HEK293 (cell line): ENCODE measurements at regions not wholly inside any gene's neighbourhood (a gene's known extent, or its start where the extent isn't known, plus 50 kb on each side); places are given as distances from the start of the nearest gene placed in this dataset.

Experiments
- CTCF ChIA-PET: fragments of 350-600 bp; formaldehyde crosslinking; extraction: SDS; loops from one replicate; lab custom pipeline; 2021; ENCODE audit warnings: antibody characterized with exemption; lab: Yijun Ruan, JAX
- POLR2A ChIA-PET: fragments of 300-600 bp; formaldehyde crosslinking; extraction: SDS; loops from one replicate; lab custom pipeline; 2020; ENCODE audit warnings: antibody characterized with exemption, inconsistent platforms; lab: Yijun Ruan, JAX
- H3K27ac ChIP-seq: fragments of 200-500 bp; sonication (Bioruptor generic); 2 replicates; pipeline ENCODE4 v1.5.1; 2014; ENCODE audit warnings: low read depth, low read length, control low read depth, inconsistent platforms; ENCODE audit errors: extremely low read depth
- H3K36me3 ChIP-seq, 2 experiments: fragments of 200-500 bp in 1 of 2; sonication (Bioruptor generic) in 1 of 2; 1 replicate in 1 of 2; 2 replicates in 1 of 2; pipeline ENCODE4 v1.5.1; 2014 to 2017; ENCODE audit warnings: inconsistent platforms in 2 of 2, low read length in 2 of 2; ENCODE audit not compliant: control insufficient read depth in 2 of 2, insufficient read depth in 1 of 2
- H3K4me1 ChIP-seq: fragments of 200-500 bp; sonication (Bioruptor generic); 2 replicates; pipeline ENCODE4 v1.5.1; 2014; ENCODE audit warnings: mild to moderate bottlenecking, low read length, inconsistent platforms; ENCODE audit not compliant: control insufficient read depth, insufficient read depth
- H3K4me3 ChIP-seq: 2 replicates; pipeline ENCODE4 v1.5.1; 2011; ENCODE audit warnings: low read depth, mild to moderate bottlenecking, control low read depth, low read length, moderate library complexity
- H3K9me3 ChIP-seq: fragments of 200-500 bp; sonication (Bioruptor generic); 2 replicates; pipeline ENCODE4 v1.5.1; 2014; ENCODE audit warnings: low read depth, low read length, inconsistent platforms; ENCODE audit not compliant: control insufficient read depth, insufficient read depth
- BCL11A ChIP-seq: fragments of 450-650 bp; formaldehyde crosslinking; IDR thresholded peaks from 2 replicates; pipeline ENCODE4 v1.5.1; 2016; ENCODE audit warnings: low read depth, missing biosample characterization, missing genetic modification characterization
- ELK4 ChIP-seq: IDR thresholded peaks from 2 replicates; pipeline ENCODE4 v1.6.1; 2011; ENCODE audit warnings: mild to moderate bottlenecking, low read depth, low read length, borderline replicate concordance
- GLI4 ChIP-seq: fragments of 450-650 bp; formaldehyde crosslinking; IDR thresholded peaks from 2 replicates; pipeline ENCODE4 v1.5.1; 2016; ENCODE audit warnings: missing biosample characterization, missing genetic modification characterization
- KLF10 ChIP-seq: fragments of 450-650 bp; IDR thresholded peaks from 2 replicates; pipeline ENCODE4 v1.5.1; 2018; ENCODE audit warnings: missing biosample characterization, mild to moderate bottlenecking, missing genetic modification characterization
- KLF7 ChIP-seq: fragments of 450-650 bp; formaldehyde crosslinking; IDR thresholded peaks from 2 replicates; pipeline ENCODE4 v1.5.1; 2016; ENCODE audit warnings: missing biosample characterization, missing genetic modification characterization, borderline replicate concordance
- MZF1 ChIP-seq: fragments of 450-650 bp; formaldehyde crosslinking; IDR thresholded peaks from 2 replicates; pipeline ENCODE4 v1.5.1; 2017; ENCODE audit warnings: missing biosample characterization, missing genetic modification characterization, borderline replicate concordance
- PATZ1 ChIP-seq: fragments of 450-650 bp; formaldehyde crosslinking; IDR thresholded peaks from 2 replicates; pipeline ENCODE4 v1.5.1; 2016; ENCODE audit warnings: missing biosample characterization, missing genetic modification characterization
- PRDM10 ChIP-seq: fragments of 450-650 bp; formaldehyde crosslinking; IDR thresholded peaks from 2 replicates; pipeline ENCODE4 v1.5.1; 2016; ENCODE audit warnings: missing biosample characterization, missing genetic modification characterization
- SP3 ChIP-seq: fragments of 450-650 bp; formaldehyde crosslinking; IDR thresholded peaks from 2 replicates; pipeline ENCODE4 v1.5.1; 2016; ENCODE audit warnings: missing biosample characterization, missing genetic modification characterization
- ZFP41 ChIP-seq: fragments of 450-650 bp; formaldehyde crosslinking; IDR thresholded peaks from 2 replicates; pipeline ENCODE4 v1.5.1; 2016; ENCODE audit warnings: missing biosample characterization, missing genetic modification characterization, borderline replicate concordance
- ZNF155 ChIP-seq: fragments of 450-650 bp; formaldehyde crosslinking; IDR thresholded peaks from 2 replicates; pipeline ENCODE4 v1.5.1; 2016; ENCODE audit warnings: missing biosample characterization, missing genetic modification characterization
- ZNF157 ChIP-seq: fragments of 450-650 bp; formaldehyde crosslinking; IDR thresholded peaks from 2 replicates; pipeline ENCODE4 v1.5.1; 2016; ENCODE audit warnings: missing biosample characterization, missing genetic modification characterization
- ZNF18 ChIP-seq: fragments of 450-650 bp; formaldehyde crosslinking; IDR thresholded peaks from 2 replicates; pipeline ENCODE4 v1.5.1; 2016; ENCODE audit warnings: missing biosample characterization, missing genetic modification characterization
- ZNF311 ChIP-seq: fragments of 450-650 bp; formaldehyde crosslinking; IDR thresholded peaks from 2 replicates; pipeline ENCODE4 v1.5.1; 2017; ENCODE audit warnings: missing biosample characterization, missing genetic modification characterization, borderline replicate concordance
- ZNF426 ChIP-seq: fragments of 450-650 bp; formaldehyde crosslinking; IDR thresholded peaks from 2 replicates; pipeline ENCODE4 v1.5.1; 2017; ENCODE audit warnings: missing biosample characterization, missing genetic modification characterization, mild to moderate bottlenecking, inconsistent platforms, moderate library complexity
- ZNF501 ChIP-seq: fragments of 450-650 bp; formaldehyde crosslinking; IDR thresholded peaks from 2 replicates; pipeline ENCODE4 v1.5.1; 2016; ENCODE audit warnings: missing biosample characterization, missing genetic modification characterization
- ZNF529 ChIP-seq: fragments of 450-650 bp; formaldehyde crosslinking; IDR thresholded peaks from 2 replicates; pipeline ENCODE4 v1.5.1; 2017; ENCODE audit warnings: missing genetic modification characterization, missing biosample characterization; ENCODE audit not compliant: insufficient replicate concordance
- ZNF571 ChIP-seq: fragments of 450-650 bp; formaldehyde crosslinking; IDR thresholded peaks from 2 replicates; pipeline ENCODE4 v1.5.0; 2017; ENCODE audit warnings: missing biosample characterization, missing genetic modification characterization
- ZNF585B ChIP-seq: fragments of 450-650 bp; formaldehyde crosslinking; IDR thresholded peaks from 2 replicates; pipeline ENCODE4 v1.5.1; 2016; ENCODE audit warnings: missing biosample characterization, missing genetic modification characterization
- ZNF692 ChIP-seq: fragments of 450-650 bp; formaldehyde crosslinking; IDR thresholded peaks from 2 replicates; pipeline ENCODE4 v1.5.1; 2016; ENCODE audit warnings: missing biosample characterization, missing genetic modification characterization
- ZNF792 ChIP-seq: fragments of 450-650 bp; formaldehyde crosslinking; IDR thresholded peaks from 2 replicates; pipeline ENCODE4 v1.5.1; 2016; ENCODE audit warnings: missing biosample characterization, missing genetic modification characterization
- ZNF843 ChIP-seq: fragments of 450-650 bp; formaldehyde crosslinking; IDR thresholded peaks from 2 replicates; pipeline ENCODE4 v1.5.1; 2016; ENCODE audit warnings: missing biosample characterization, missing genetic modification characterization
- ZSCAN4 ChIP-seq: fragments of 450-650 bp; formaldehyde crosslinking; IDR thresholded peaks from 2 replicates; pipeline ENCODE4 v1.5.1; 2017; ENCODE audit warnings: missing biosample characterization, missing genetic modification characterization
- ZXDB ChIP-seq: fragments of 450-650 bp; formaldehyde crosslinking; IDR thresholded peaks from 2 replicates; pipeline ENCODE4 v1.5.1; 2016; ENCODE audit warnings: missing biosample characterization, missing genetic modification characterization

- H3K9me3 ChIP-seq, result no peaks in the 10 kb centered on the region
- ChIA-PET POLR2A (no interaction called here), CTCF (no interaction called here)
- H3K27ac ChIP-seq, result no peak overlapping the region
- H3K4me1 ChIP-seq, result no peaks in the 10 kb centered on the region
- TF ChIP-seq GLI4 (tag by site-specific recombination) (no peak), PATZ1 (tag by site-specific recombination) (no peak), ZNF792 (tag by site-specific recombination) (no peak), SP3 (no peak), ZNF529 (tag by site-specific recombination) (no peak), PRDM10 (tag by site-specific recombination) (no peak), ZNF311 (tag by site-specific recombination) (no peak), ZNF155 (no peak), ZFP41 (tag by site-specific recombination) (no peak), ZNF18 (no peak), KLF7 (tag by site-specific recombination) (no peak), ZNF585B (tag by site-specific recombination) (no peak), ZNF426 (tag by site-specific recombination) (no peak), ELK4 (no peak), ZNF571 (no peak), ZNF501 (tag by site-specific recombination) (no peak), MZF1 (tag by site-specific recombination) (no peak), ZNF157 (tag by site-specific recombination) (no peak)
- H3K4me3 ChIP-seq, result no peak overlapping the region
- H3K36me3 ChIP-seq, result no peaks in the 10 kb centered on the region
Measured at GRCh38 chr13:53568491-53568890, 539.9 kb downstream of the OLFM4 start.

- no peaks in the 10 kb centered on the region for H3K36me3 ChIP-seq
- ChIA-PET CTCF (no interaction called here), POLR2A (no interaction called here)
- H3K27ac ChIP-seq, result no peak overlapping the region
- no peak overlapping the region for H3K4me3 ChIP-seq
- H3K4me1 ChIP-seq, result no peaks in the 10 kb centered on the region
- H3K9me3 ChIP-seq, result no peaks in the 10 kb centered on the region
- TF ChIP-seq ZNF692 (tag by site-specific recombination), result no peak
- no peak for TF ChIP-seq ZXDB (tag by site-specific recombination)
- TF ChIP-seq ZSCAN4 (tag by site-specific recombination), result no peak
- no peak for TF ChIP-seq ZNF843 (tag by site-specific recombination)
- TF ChIP-seq KLF10 (tag by site-specific recombination), result no peak
- no peak for TF ChIP-seq BCL11A (tag by site-specific recombination)
Measured at GRCh38 chr13:53569453-53569852, 540.8 kb downstream of the OLFM4 start.
